Keratinocyte (primary cell): ENCODE measurements at regions not wholly inside any gene's neighbourhood (a gene's known extent, or its start where the extent isn't known, plus 50 kb on each side); places are given as distances from the start of the nearest gene placed in this dataset.

Experiments used
- DNase-seq: peaks from one replicate; pipeline ENCODE4 v3.0.0-alpha.2; 2011; ENCODE audit warnings: low read depth, missing footprints, low spot score
- FAIRE-seq: peaks from 2 replicates; lab custom pipeline; 2011; peaks lifted over from hg19 to GRCh38; lab: Jason Lieb, UNC
- H2AFZ ChIP-seq: 2 replicates; pipeline ENCODE4 v1.6.0; 2012; ENCODE audit warnings: low read length, control low read depth, inconsistent platforms; ENCODE audit not compliant: control insufficient read depth
- H3K27ac ChIP-seq: 2 replicates; pipeline ENCODE4 v1.5.1; 2011; ENCODE audit warnings: low read length; ENCODE audit not compliant: control insufficient read depth, insufficient read depth
- H3K27me3 ChIP-seq: 3 replicates; pipeline ENCODE4 v1.6.0; 2011; ENCODE audit warnings: low read length; ENCODE audit not compliant: control insufficient read depth, insufficient read depth; ENCODE audit errors: extremely low read depth
- H3K36me3 ChIP-seq, 2 experiments: 2 replicates in 1 of 2; 3 replicates in 1 of 2; pipeline ENCODE4 v1.5.1; 2011; ENCODE audit warnings: low read length in 2 of 2, mild to moderate bottlenecking in 1 of 2; ENCODE audit not compliant: control insufficient read depth in 2 of 2, insufficient read depth in 2 of 2; ENCODE audit errors: extremely low read depth in 1 of 2
- H3K4me1 ChIP-seq: 3 replicates; pipeline ENCODE4 v1.5.1; 2011; ENCODE audit warnings: low read length; ENCODE audit not compliant: control insufficient read depth, insufficient read depth; ENCODE audit errors: extremely low read depth
- H3K4me2 ChIP-seq: 3 replicates; pipeline ENCODE4 v1.6.0; 2011; ENCODE audit warnings: low read depth, low read length; ENCODE audit not compliant: control insufficient read depth, insufficient read depth; ENCODE audit errors: extremely low read depth
- H3K4me3 ChIP-seq, 3 experiments: fragments of 200-600 bp in 1 of 3; sonication (generic) in 1 of 3; 2 replicates in 2 of 3; 3 replicates in 1 of 3; pipeline ENCODE4 v1.5.1; 2011 to 2016; ENCODE audit warnings: low read length in 3 of 3, mild to moderate bottlenecking in 3 of 3, control low read depth in 2 of 3, inconsistent platforms in 1 of 3, low read depth in 1 of 3, mixed read lengths in 1 of 3, mixed run types in 1 of 3, moderate library complexity in 1 of 3; ENCODE audit not compliant: control insufficient read depth in 2 of 3, insufficient read depth in 2 of 3; ENCODE audit errors: extremely low read depth in 1 of 3
- H3K79me2 ChIP-seq: 2 replicates; pipeline ENCODE4 v1.6.0; 2012; ENCODE audit warnings: low read length; ENCODE audit not compliant: control insufficient read depth, insufficient read depth
- H3K9ac ChIP-seq: 3 replicates; pipeline ENCODE4 v1.6.0; 2011; ENCODE audit warnings: low read length; ENCODE audit not compliant: control insufficient read depth, insufficient read depth; ENCODE audit errors: extremely low read depth
- H3K9me1 ChIP-seq: 3 replicates; pipeline ENCODE4 v1.6.0; 2011; ENCODE audit warnings: low read length; ENCODE audit not compliant: control insufficient read depth, insufficient read depth; ENCODE audit errors: extremely low read depth
- H3K9me3 ChIP-seq: 2 replicates; pipeline ENCODE4 v1.5.1; 2012; ENCODE audit warnings: low read depth, low read length; ENCODE audit not compliant: control insufficient read depth
- H4K20me1 ChIP-seq: 3 replicates; pipeline ENCODE4 v1.6.0; 2011; ENCODE audit warnings: low read length; ENCODE audit not compliant: control insufficient read depth, insufficient read depth; ENCODE audit errors: extremely low read depth
- EZH2 ChIP-seq: IDR thresholded peaks from one replicate; pipeline ENCODE4 v1.6.1; 2012; ENCODE audit warnings: inconsistent platforms, mild to moderate bottlenecking, low read length, moderate library complexity
- dilution Hi-C: fragments of 300-500 bp; cut with MboI; formaldehyde crosslinking; loops from one replicate; pipeline ENCODE4 v1.7.0; 2020; ENCODE audit warnings: low sequenced_read_pairs; ENCODE audit not compliant: extremely low pct_ligation_motif_present
- TF ChIP-seq, protein P1 (sequence below), 3 experiments: IDR thresholded peaks in 1 of 3; conservative IDR thresholded peaks in 1 of 3; optimal IDR thresholded peaks in 1 of 3; 2 replicates in 2 of 3; 3 replicates in 1 of 3; pipeline versions ENCODE3 to v1.5.1; 2011; ENCODE audit warnings: low read length in 3 of 3, mild to moderate bottlenecking in 3 of 3, moderate library complexity in 2 of 3, control low read depth in 1 of 3, inconsistent platforms in 1 of 3; ENCODE audit not compliant: insufficient read depth in 2 of 3; ENCODE audit errors: extremely low read depth in 1 of 3

DNA sequence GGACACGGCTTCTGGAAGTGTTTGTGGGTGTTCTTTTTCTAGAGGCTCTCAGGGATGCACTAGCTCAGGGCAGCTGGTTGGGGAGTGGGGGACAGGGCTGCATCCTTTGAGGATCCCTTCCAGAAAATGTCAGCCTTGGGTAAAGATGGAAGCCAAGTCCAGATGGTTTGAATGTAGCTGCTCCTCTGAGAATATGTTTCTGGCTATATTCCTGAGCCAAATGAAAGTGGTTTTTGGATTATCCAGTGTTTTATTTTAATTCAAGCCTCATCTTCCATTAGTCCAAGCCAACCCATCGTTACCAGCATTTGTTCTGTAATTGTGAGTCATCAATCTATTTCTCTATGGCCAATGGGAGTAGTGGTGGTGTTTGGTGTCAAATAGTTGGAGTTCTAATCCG is 70.4 kb downstream of the SPRY4 start:
- Histone ChIP-seq H3K36me3 (no peaks in the 10 kb centered on the region), H3K9ac (no peak overlapping the region), H3K4me3 (no peak overlapping the region), H3K4me1 (no peaks in the 10 kb centered on the region), H3K27me3 (no peaks in the 10 kb centered on the region), H3K27ac (no peak overlapping the region), H3K9me3 (no peaks in the 10 kb centered on the region), H3K9me1 (no peaks in the 10 kb centered on the region), H3K4me2 (no peak overlapping the region), H4K20me1 (no peaks in the 10 kb centered on the region), H2AFZ (no peak overlapping the region), H3K79me2 (no peaks in the 10 kb centered on the region)
- dilution Hi-C loops, result no loop called here
- no peak for DNase-seq
- TF ChIP-seq EZH2, result no peak
- TF ChIP-seq, protein P1, sequence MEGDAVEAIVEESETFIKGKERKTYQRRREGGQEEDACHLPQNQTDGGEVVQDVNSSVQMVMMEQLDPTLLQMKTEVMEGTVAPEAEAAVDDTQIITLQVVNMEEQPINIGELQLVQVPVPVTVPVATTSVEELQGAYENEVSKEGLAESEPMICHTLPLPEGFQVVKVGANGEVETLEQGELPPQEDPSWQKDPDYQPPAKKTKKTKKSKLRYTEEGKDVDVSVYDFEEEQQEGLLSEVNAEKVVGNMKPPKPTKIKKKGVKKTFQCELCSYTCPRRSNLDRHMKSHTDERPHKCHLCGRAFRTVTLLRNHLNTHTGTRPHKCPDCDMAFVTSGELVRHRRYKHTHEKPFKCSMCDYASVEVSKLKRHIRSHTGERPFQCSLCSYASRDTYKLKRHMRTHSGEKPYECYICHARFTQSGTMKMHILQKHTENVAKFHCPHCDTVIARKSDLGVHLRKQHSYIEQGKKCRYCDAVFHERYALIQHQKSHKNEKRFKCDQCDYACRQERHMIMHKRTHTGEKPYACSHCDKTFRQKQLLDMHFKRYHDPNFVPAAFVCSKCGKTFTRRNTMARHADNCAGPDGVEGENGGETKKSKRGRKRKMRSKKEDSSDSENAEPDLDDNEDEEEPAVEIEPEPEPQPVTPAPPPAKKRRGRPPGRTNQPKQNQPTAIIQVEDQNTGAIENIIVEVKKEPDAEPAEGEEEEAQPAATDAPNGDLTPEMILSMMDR (optimal IDR thresholded peaks at IDR 0.05 in 1 of 3, IDR thresholded peaks at IDR 0.05 in 1 of 3, conservative IDR thresholded peaks at IDR 0.05 in 1 of 3; ENCODE audit: extremely low read depth in 1 of 3, insufficient read depth in 2 of 3, low read length in 3 of 3), result no peak
- no peak for FAIRE-seq

GRCh38 chr5:142253938-142254337 is 70.9 kb downstream of the SPRY4 start:
- TF ChIP-seq, protein P1 (optimal IDR thresholded peaks at IDR 0.05 in 1 of 3, IDR thresholded peaks at IDR 0.05 in 1 of 3, conservative IDR thresholded peaks at IDR 0.05 in 1 of 3; ENCODE audit: extremely low read depth in 1 of 3, insufficient read depth in 2 of 3, low read length in 3 of 3), result no peak
- no peak for TF ChIP-seq EZH2
- no peak overlapping the region for H2AFZ ChIP-seq
- no peaks in the 10 kb centered on the region for H3K27me3 ChIP-seq
- H3K9me3 ChIP-seq, result no peaks in the 10 kb centered on the region
- no peaks in the 10 kb centered on the region for H4K20me1 ChIP-seq
- DNase-seq (no peak), FAIRE-seq (no peak)
- no peaks in the 10 kb centered on the region for H3K36me3 ChIP-seq
- no peak overlapping the region for H3K9ac ChIP-seq
- no peak overlapping the region for H3K27ac ChIP-seq
- no peaks in the 10 kb centered on the region for H3K9me1 ChIP-seq
- no peaks in the 10 kb centered on the region for H3K4me1 ChIP-seq
- no peaks in the 10 kb centered on the region for H3K79me2 ChIP-seq
- no peak overlapping the region for H3K4me3 ChIP-seq
- H3K4me2 ChIP-seq, result no peak overlapping the region
- dilution Hi-C loops, result no loop called here
